ENCODE measurements at regions not wholly inside any gene's neighbourhood (a gene's known extent, or its start where the extent isn't known, plus 50 kb on each side); places are given as distances from the start of the nearest gene placed in this dataset.

DNA sequence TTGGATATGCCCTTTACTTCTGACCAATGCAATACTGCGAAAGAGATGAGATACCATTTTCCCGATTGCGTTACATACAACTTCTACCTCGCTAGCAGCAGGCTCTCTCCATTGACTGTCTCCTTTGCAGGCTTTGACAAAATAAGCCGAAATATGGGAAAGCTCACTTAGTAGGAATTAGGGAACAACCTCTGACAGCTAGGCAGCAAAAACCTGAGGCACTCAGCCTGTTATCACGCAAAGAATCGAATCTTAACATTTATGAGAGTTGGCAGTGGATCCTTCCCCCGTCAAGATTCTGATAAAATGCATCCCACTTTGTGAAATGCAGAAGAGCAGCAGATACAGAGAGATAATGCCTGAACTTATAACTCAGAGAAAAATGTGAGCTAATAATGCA is 1379.5 kb upstream of the PCDH9 start:
- no peaks in the 10 kb centered on the region for H3K36me3 ChIP-seq (ENCODE audit: control insufficient read depth in 2 of 2, extremely low read depth in 1 of 2, insufficient read depth in 2 of 2, low read length in 2 of 2)
- dilution Hi-C loops (cut with MboI; ENCODE audit: extremely low pct_ligation_motif_present, low sequenced_read_pairs): no loop called here
- H3K4me2 ChIP-seq (ENCODE audit: control insufficient read depth, extremely low read depth, insufficient read depth, low read depth, low read length): no peak overlapping the region
- TF ChIP-seq, protein P1, sequence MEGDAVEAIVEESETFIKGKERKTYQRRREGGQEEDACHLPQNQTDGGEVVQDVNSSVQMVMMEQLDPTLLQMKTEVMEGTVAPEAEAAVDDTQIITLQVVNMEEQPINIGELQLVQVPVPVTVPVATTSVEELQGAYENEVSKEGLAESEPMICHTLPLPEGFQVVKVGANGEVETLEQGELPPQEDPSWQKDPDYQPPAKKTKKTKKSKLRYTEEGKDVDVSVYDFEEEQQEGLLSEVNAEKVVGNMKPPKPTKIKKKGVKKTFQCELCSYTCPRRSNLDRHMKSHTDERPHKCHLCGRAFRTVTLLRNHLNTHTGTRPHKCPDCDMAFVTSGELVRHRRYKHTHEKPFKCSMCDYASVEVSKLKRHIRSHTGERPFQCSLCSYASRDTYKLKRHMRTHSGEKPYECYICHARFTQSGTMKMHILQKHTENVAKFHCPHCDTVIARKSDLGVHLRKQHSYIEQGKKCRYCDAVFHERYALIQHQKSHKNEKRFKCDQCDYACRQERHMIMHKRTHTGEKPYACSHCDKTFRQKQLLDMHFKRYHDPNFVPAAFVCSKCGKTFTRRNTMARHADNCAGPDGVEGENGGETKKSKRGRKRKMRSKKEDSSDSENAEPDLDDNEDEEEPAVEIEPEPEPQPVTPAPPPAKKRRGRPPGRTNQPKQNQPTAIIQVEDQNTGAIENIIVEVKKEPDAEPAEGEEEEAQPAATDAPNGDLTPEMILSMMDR (optimal IDR thresholded peaks at IDR 0.05 in 1 of 3, IDR thresholded peaks at IDR 0.05 in 1 of 3, conservative IDR thresholded peaks at IDR 0.05 in 1 of 3; ENCODE audit: extremely low read depth in 1 of 3, insufficient read depth in 2 of 3, low read length in 3 of 3): no peak
- TF ChIP-seq EZH2 (IDR thresholded peaks at IDR 0.05; ENCODE audit: low read length): no peak
- no peak overlapping the region for H3K27ac ChIP-seq (ENCODE audit: control insufficient read depth, insufficient read depth, low read length)
- FAIRE-seq (no peak), DNase-seq (ENCODE audit: low read depth, low spot score) (no peak)
- H3K9me3 ChIP-seq (ENCODE audit: control insufficient read depth, low read depth, low read length): no peaks in the 10 kb centered on the region
- no peaks in the 10 kb centered on the region for H3K4me1 ChIP-seq (ENCODE audit: control insufficient read depth, extremely low read depth, insufficient read depth, low read length)
- H3K4me3 ChIP-seq (ENCODE audit: control insufficient read depth in 2 of 3, extremely low read depth in 1 of 3, insufficient read depth in 2 of 3, low read depth in 1 of 3, low read length in 3 of 3): no peak overlapping the region
- H3K79me2 ChIP-seq (ENCODE audit: control insufficient read depth, insufficient read depth, low read length): no peaks in the 10 kb centered on the region
- H3K27me3 ChIP-seq (ENCODE audit: control insufficient read depth, extremely low read depth, insufficient read depth, low read length): no peaks in the 10 kb centered on the region
- no peaks in the 10 kb centered on the region for H4K20me1 ChIP-seq (ENCODE audit: control insufficient read depth, extremely low read depth, insufficient read depth, low read length)
- no peak overlapping the region for H2AFZ ChIP-seq (ENCODE audit: control insufficient read depth, low read length)
- H3K9me1 ChIP-seq (ENCODE audit: control insufficient read depth, extremely low read depth, insufficient read depth, low read length): no peaks in the 10 kb centered on the region
- H3K9ac ChIP-seq (ENCODE audit: control insufficient read depth, extremely low read depth, insufficient read depth, low read length): no peak overlapping the region

DNA sequence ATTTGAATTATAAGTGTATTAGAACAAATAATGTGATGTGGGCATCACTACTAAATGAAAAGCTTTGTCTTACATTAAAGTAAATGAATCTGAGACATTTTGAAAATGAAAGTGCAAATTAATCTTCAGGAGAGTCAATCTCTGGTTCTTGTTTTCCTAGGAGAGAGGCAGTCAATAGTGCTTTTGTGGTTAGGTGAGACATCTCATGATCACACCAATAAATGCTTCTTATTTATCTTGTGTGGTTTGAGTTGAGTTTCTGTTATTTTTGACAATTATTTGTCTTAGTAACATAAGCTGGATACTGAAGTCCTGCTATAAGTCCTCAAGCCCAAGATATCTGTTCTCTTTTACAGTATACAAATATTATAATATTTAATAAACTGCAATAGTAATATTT is 1378.0 kb upstream of the PCDH9 start:
- H3K4me2 ChIP-seq (ENCODE audit: control insufficient read depth, extremely low read depth, insufficient read depth, low read depth, low read length): no peak overlapping the region
- DNase-seq (ENCODE audit: low read depth, low spot score) (no peak), FAIRE-seq (no peak)
- no peaks in the 10 kb centered on the region for H3K79me2 ChIP-seq (ENCODE audit: control insufficient read depth, insufficient read depth, low read length)
- no peak overlapping the region for H3K4me3 ChIP-seq (ENCODE audit: control insufficient read depth in 2 of 3, extremely low read depth in 1 of 3, insufficient read depth in 2 of 3, low read depth in 1 of 3, low read length in 3 of 3)
- dilution Hi-C loops (cut with MboI; ENCODE audit: extremely low pct_ligation_motif_present, low sequenced_read_pairs): no loop called here
- H3K9me1 ChIP-seq (ENCODE audit: control insufficient read depth, extremely low read depth, insufficient read depth, low read length): no peaks in the 10 kb centered on the region
- no peaks in the 10 kb centered on the region for H3K4me1 ChIP-seq (ENCODE audit: control insufficient read depth, extremely low read depth, insufficient read depth, low read length)
- TF ChIP-seq, protein P1 (optimal IDR thresholded peaks at IDR 0.05 in 1 of 3, IDR thresholded peaks at IDR 0.05 in 1 of 3, conservative IDR thresholded peaks at IDR 0.05 in 1 of 3; ENCODE audit: extremely low read depth in 1 of 3, insufficient read depth in 2 of 3, low read length in 3 of 3): no peak
- TF ChIP-seq EZH2 (IDR thresholded peaks at IDR 0.05; ENCODE audit: low read length): no peak
- no peak overlapping the region for H3K27ac ChIP-seq (ENCODE audit: control insufficient read depth, insufficient read depth, low read length)
- H2AFZ ChIP-seq (ENCODE audit: control insufficient read depth, low read length): no peak overlapping the region
- no peaks in the 10 kb centered on the region for H3K36me3 ChIP-seq (ENCODE audit: control insufficient read depth in 2 of 2, extremely low read depth in 1 of 2, insufficient read depth in 2 of 2, low read length in 2 of 2)
- no peak overlapping the region for H3K9ac ChIP-seq (ENCODE audit: control insufficient read depth, extremely low read depth, insufficient read depth, low read length)
- no peaks in the 10 kb centered on the region for H3K27me3 ChIP-seq (ENCODE audit: control insufficient read depth, extremely low read depth, insufficient read depth, low read length)
- no peaks in the 10 kb centered on the region for H3K9me3 ChIP-seq (ENCODE audit: control insufficient read depth, low read depth, low read length)
- H4K20me1 ChIP-seq (ENCODE audit: control insufficient read depth, extremely low read depth, insufficient read depth, low read length): no peaks in the 10 kb centered on the region

Data from keratinocyte (primary cell).